ENCODE measurements at regions not wholly inside any gene's neighbourhood (a gene's known extent, or its start where the extent isn't known, plus 50 kb on each side); places are given as distances from the start of the nearest gene placed in this dataset.
A peak's percentile ranks its signal among the peaks of the same experiment; 100 is the strongest.

DNA sequence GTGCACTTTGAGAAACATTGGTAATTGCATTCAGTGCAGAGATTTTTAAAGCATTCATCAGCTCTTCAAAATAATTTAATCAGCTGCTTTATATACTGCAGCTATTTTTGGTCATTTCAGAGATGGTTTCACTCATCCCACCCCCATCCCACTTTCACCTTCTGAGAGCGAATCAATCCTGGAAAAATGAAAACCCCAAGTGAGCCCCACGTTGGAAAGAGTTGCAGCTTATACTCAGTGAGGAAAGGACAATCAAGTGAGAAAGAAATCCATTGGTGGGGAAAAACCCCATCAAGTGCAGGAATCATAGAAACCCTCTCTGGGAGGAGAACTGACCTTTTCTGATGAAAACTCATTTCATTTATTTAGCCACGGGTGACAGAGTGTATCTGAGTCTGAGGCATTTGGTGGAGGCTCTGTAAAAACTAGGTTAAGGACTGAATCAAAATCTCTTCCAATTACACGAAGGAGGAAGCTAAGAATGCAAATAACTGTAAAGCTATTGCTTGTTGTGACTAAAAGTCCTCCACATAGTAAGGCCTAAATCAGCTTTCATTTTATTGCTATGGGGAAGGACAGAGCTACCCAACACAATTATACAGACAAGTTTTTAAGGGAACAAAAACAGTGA is 240.4 kb upstream of the PGRMC2 start:
- no peak for DNase-seq (ENCODE audit: low spot score)

DNA sequence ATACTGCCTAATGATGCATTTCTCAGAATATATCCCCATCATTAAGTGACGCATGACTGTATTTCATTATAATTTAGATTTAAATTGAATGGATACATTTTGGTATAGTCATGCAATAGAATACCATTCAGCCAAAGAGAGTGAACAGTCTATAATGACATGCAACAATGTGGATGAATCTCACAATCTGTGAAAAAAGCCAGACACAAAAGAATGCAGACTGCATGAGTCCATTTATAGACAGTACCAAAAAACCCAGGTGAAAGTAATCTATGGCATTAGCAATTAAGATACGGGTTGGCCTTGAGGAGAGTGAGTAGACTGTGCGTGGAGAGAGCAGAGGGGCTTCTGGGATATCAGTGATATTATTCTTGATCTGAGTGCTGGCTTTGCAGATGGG is 239.7 kb upstream of the PGRMC2 start:
- no peak for DNase-seq (ENCODE audit: low spot score)

DNA sequence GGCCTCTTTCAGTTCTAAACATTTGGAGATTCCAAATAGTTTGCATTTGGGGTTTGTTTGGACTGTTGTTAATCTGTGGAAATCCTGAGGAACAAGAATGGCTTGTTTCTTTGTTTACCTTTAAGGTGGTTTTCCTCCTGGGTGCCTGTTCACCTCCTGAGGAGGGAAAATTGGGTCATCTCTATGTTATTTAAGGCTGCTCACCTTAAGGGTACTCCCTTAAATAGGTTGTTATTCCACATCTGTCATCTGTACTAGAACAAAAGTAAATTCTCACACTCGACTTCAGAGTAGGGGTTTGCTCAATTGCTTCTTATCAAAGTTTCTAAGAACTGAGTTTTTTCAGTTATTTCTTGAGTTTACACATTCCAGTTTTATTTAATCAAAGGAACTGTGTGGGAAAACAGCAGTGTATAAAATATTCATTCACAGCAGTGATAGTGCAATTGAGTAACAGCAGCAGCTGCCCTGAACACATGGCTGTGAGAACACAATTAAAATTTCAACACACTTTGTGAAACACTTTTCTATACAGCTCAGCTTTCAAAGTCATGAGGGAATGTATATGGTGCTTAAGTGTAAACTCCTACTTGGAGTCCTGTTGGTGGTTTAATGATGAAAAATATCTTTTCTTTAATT is 238.5 kb upstream of the PGRMC2 start:
- no peak for DNase-seq (ENCODE audit: low spot score)

DNA sequence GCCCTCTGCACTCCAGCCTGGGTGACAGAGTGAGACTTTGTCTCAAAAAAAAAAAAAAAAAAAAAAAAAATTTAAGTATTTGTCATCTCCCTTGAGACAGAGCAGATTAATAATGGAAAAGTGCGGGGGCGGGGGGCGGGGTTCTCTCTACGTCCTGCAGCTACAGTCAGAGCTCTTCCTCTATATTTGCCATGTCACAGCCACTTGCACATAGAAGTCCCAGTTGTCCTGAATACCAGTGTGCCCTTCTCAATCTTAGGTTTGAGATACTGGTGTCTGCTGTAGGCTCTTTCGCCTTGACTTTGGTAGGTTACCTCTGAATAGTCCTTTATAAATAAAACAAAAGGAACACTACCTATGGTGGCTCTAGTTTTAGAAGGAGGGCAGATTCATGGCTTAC is 237.8 kb upstream of the PGRMC2 start:
- peak; percentile 44 for DNase-seq (ENCODE audit: low spot score)

DNA sequence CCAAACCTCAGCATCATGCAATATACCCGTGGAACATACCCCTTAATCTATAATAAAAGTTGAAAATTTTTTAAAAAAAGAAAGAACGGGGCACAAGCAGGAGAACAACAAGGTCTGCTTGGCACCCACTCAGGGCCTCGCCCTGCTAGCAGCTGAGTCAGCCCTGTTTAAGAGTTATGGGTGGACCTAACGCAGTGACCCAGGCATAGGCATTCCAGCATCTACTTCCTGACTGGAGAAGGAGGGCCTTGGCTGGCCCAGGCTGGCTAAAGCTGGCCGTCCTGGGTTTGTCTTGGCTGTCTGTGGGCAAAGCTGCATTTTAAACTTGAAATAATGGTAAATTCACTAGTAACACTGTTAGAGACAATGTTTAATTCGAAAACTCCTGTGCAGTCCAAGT is 236.7 kb upstream of the PGRMC2 start:
- peak; percentile 78 for DNase-seq (ENCODE audit: low spot score)

DNA sequence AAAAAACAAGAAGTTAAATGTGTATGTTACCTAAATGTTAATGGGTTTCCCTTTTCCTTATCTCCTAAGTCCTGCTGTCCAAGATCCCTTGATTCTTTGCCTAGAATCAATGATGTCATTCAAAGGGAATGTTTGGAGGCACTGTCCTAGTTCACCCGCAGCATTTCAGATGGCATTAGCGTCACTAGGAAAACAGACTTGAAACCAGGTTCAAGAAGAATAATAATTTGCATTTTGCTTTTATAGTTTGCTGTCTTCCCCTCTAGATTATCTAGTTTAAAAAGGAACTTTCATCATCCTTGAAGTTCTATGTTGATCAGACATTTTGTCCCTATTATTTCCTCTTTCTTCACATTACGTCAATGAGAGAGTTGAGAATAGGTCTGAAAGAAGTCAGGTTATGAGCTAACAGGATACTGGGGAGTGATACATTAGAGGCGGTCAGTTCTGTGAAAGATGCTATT is 234.1 kb upstream of the PGRMC2 start:
- no peak for DNase-seq (ENCODE audit: low spot score)

DNA sequence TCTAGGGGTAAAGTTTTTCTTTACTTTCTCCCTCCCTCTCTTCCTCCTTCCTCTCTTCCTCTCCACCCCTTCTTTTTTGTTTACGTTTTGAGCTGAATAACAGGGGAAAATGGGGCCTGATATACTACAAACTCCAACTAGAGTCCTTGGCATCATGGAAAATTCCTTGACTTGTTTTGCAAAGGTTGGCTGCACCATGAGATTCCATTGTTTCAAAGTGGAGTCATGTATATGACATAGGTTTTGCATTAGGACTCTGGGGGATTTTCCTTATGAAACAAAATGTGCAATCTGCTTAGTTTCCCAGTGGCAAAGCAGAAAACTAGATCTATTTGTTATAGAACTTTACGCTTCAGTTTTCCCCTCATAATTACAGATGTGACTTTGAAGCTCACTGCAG is 233.5 kb upstream of the PGRMC2 start:
- no peak for DNase-seq (ENCODE audit: low spot score)

DNA sequence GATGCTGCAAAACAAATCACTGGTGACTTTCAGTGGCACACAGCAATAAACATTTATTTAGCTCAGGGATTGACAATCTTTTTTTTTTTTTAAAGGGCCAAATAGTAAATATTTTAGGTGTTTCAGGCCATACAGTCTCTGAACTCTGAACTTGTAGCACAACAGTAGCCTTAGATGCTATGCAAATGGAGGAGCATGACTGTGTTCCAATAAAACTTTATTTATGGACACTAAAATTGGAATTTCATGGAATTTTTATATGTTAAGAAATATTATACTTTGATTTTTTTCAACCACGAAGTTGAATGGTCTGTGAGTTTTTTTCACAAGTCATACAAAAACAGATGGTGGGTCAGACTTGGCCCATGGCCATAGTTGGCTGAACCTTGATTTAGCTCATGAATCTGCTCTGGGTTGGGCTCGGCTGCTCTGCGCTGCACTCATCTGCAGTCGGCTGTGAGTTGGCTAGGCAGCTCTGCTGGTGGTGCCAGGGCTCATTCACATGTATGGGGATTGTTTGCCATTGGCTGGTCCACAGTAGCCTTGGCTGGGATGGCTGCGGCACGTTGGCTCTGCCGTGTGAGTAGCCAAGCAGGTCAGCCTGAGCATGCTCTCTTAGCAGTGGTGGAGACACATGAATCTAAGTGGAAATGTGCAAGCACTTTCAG is 231.7 kb upstream of the PGRMC2 start:
- DNase-seq (ENCODE audit: low spot score): no peak

DNA sequence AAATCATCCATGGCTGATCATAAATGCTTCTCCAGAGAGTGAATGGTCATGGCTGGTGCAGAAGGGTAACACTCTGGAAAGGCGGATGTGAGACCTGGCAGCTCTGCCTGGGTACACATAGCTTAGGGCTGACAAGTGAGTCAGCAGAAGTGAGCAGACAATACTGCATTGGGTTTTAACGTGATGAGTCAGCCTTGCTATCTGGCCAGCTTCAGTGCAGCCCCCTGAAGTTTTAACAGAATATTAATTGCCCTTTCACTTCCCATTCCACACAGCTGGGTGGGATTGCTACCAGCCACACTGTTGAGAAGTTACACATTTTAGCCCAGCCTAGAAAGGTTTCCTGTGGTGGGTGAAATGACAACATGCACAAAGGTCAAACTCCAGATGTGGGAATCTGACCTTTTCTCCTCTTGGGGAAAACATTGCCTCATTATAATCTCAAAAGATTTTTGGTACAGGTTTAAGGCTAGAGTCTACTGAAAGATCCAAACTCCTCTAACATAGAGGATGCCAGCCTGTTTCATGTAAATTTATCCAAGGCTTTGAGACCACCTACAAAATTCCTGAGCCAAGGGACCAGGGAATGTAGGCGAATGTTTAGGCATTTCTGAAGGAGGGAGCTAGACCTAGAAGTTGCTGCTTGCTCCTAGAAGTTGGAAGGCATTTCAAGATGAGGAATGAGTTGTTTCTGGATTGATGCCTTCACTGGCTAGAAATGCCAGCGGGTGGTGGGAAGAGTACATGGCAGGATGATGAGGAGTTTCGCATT is 230.3 kb upstream of the PGRMC2 start:
- peak; percentile 87 for DNase-seq (ENCODE audit: low spot score)

DNA sequence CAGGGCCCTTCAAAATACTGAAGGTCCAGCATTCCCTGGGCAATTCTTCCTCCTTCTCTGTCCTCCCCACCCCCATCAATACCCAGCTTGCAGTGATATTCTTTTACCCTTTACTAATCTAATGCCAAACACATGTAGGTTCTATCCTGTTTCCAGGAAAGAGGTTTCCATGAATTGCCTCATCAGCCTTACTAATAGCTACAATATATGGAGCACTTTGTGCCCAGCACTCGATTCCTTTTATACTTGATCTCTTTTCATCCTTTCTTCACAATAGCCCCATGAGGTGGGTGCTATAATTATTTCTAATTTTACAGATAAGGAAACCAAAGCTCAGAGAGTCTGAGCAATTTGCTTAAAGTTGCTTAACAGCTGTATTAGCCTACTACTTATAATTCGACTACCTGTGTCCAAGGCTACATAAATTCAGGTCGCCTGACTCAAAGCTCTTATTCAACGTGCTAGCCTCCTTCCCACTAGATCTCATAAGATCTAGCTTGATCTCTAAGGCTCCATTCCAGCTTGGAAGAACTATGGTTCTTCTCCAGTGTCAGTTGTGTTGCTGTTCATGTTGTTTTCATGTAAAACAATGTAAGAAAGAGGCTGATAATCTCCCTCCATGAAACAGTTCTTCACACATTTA is 229.6 kb upstream of the PGRMC2 start:
- DNase-seq (ENCODE audit: low spot score): peak; percentile 83

DNA sequence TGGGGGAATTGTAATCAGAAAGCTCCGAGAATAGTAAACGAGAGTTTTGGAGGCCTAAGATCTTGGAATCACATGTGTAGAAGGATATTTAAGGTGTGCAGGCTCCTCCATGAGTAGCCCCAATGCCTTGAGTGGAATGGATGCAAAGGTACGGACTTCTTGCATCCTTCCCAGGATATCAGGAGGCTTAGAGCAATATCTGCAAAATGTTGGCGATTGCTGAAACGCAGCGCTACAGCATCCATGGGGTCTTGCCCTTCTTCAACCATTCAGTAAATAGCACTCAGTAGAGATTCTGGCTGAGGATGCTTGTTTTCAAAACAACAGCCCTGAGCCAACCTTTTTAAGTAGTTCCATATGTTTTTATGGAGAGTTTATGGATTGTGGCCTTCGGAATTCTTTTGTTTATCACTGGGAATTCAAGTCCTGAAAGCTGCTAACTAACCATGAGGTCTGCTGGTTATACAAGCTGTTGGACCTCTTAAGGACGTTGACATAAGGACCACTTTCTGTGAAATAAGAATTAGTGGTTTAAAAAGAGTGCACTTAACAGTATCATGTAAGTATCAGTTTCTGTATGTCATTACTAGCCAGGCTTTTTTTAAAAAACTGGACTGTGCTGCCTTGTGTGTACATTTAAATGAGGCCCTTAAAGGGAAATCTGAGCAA is 228.8 kb upstream of the PGRMC2 start:
- DNase-seq (ENCODE audit: low spot score): no peak

DNA sequence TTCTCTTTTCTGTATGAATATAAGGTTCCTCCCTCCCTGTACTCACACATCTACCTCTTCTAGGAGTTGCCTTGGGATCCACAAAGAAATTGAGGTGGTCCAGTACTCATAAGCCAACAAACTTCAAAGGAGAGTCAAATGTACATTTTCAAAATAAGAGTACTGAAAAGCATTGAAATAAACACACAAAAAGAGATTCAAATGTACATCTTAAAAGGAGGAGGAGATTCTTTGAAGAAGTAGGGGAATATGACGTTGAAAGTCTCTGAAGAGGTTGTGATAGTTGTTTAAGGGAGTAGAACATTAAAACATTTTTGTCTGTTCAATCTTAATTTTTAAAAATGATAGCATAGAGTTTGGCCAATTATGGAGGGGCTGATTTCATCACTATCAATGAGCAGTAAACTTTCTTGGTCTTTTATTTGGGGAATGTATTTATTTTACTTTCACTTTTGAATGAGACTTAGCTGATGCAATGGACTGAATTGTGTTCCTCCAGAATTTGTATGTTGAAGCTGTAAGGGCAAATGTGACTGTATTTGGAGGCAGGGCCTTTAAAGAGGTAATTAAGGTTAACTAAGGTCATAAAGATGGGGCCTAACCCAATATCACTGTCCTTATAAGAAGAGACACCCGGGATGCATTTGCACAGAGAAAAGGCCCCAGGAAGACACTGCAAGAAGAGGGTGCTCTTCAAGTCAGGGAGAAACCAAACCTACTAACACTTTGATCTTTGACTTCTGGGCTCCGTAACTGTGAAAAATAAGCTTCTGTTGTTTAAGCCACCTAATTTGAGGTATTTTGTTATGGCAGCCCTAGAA is 226.3 kb upstream of the PGRMC2 start:
- DNase-seq (ENCODE audit: low spot score): peak; percentile 50

DNA sequence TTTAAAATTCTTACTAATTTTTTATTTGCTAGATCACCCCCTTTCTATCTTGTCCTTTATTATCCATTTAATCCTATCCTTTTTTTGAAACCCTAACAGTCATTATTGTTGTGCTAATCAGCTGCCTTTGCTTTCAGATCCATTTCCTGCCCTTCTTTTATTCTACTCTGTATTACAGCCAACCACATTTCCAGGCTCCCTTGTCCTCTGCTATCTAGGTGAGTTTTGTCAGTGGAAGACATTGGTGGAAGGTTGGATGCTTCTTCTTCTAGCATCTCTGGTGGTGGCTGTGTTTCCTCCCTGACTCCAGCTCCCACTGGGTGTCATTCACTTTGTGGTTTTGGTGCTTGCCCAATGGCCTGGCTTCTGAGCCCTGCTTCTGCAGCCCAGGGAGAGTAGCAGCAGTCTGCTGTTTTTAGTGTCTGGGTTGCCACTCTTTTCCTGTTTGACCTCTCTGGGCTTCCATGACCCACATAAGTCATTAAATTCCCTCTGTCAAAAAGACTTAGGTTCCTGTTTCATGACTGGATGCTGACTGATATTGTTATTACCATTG is 225.2 kb upstream of the PGRMC2 start:
- DNase-seq (ENCODE audit: low spot score): no peak

DNA sequence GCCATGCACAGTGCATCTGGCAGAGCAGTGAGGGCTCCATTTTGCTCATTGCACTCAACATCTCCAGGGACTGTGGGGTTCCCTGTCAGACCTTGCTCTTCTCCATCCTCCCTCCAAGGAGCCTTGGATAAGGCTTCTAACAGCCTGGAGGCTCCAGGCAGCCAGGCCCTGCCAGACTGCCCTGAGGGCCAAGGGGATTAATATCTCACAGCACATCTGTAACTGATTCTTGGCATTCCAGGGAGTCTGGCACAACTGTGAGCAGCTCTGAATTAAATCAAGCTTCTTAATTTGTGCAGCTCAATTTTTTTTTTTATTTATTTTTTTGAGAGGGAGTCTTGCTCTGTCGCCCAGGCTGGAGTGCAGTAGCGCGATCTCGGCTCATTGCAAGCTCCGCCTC is 224.5 kb upstream of the PGRMC2 start:
- DNase-seq (ENCODE audit: low spot score): no peak

DNA sequence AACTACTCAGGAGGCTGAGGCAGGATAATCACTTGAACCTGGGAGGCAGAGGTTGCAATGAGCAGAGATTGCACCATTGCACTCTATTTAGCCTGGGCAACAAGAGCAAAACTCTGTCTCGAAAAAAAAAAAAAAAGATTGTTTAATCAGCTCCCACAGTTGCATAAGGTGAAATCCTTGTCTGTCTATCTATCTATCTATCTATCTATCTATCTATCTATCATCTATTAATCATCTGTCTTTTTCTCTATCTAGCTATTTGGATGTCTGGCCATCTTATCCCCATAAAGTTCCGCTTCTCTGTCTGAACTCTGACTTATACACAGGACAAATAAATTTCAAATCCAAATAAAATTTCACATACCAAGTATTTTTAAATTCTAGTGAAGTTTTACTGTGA is 223.2 kb upstream of the PGRMC2 start:
- no peak for DNase-seq (ENCODE audit: low spot score)

DNA sequence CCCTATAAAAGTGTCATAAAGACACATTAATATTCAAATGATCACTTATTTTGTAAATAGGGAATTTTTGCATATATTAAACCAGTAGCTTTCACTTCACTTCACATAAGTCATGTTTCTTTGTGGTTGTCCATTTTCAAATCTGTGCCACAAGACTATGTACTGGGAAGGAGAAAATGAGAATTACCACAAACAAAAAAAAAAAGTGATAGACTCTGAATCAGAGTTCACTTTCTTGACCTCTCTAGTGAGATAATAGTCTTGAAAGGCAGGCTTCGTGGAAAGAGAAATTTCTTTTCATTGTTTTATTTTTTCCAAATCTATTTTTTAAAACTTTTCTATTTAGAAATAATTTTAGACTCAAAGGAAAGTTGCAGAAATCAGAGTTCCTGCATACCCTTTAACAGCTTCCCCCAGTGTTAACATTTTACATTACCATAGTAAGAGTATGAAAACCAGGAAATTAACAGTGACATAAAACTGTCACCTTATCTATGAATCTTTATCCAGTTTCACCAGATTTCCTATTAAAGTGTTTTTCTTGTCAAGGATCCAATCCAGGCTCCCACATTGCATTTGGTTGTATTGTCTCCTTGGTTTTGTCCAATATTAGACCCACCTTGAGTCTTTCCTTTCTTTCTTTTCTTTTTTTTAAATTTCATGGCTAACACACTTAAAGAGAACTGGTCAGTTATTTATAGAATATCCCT is 215.4 kb upstream of the PGRMC2 start:
- no peak for DNase-seq (ENCODE audit: low spot score)

DNA sequence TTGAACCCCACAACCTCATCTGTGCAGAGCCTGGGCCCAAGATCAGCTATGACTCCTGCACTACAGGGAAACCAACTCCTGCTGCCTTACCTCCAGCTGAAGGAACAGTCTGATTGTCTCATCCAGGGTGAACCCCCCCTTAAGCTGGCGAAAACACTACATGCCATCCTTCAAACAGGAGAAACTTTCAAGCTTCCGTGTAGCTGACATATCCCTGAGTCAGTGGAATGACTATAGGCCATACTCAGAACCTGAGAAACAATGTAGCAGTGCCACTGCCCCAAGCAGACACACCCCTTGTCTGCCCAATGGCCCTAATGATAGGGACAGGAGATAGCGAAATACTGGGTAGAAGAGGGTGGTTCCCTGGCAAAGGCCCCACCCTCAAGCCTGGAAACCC is 213.6 kb upstream of the PGRMC2 start:
- no peak for DNase-seq (ENCODE audit: low spot score)

DNA sequence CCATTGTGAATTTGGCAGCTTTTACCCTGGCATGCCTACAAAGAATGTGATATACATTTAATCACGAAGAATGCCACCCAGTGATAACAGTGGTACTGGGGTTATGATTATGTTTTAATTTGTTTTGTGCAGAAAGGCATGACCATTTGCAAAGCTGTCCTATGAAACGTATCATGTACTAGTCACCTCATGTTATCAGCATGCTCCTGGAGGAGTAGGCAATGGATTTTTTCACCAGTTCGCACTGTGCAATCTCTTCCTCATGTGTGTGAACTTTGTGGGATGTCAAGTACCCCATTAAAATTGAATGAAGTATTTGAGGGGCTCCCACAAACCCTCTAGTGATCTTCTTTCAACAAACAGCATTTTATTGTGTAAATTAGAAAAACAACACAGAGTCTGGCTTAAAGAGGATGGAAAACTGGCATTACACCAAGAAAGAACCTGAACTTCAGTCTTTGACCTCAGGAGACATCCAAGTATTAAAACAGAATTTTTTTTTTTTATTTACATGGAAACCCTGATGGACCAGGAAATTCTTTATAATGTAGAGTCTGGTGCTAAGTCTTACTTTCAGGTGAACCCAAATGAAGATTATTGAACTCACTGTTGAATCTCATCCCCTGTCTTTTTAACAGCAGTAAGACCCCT is 200.6 kb upstream of the PGRMC2 start:
- no peak for DNase-seq (ENCODE audit: low spot score)

DNA sequence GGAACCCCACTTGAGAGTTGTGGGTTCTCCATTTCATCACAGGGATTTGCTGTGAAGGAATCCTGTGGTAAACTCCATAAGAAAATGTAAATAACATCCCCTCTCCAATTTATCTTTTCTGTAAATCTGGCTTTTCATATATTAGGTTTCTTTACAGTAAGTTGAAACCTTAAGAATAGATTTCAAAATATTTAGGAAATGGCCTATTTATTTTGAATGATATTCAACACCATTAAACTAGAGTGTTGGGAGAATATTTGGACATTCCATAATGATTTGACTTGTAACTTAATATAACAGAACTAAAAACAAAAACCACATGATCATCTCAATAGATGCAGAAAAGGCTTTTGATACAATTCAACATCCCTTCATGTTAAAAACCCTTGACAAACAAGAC is 197.3 kb upstream of the PGRMC2 start:
- no peak for DNase-seq (ENCODE audit: low spot score)

Measured in hematopoietic multipotent progenitor cell treated with erythropoietin and hydrocortisone succinate and interleukin-3 and kit ligand, for 15 days (in vitro differentiated cells).